GM13976 (cell line): ENCODE measurements at regions not wholly inside any gene's neighbourhood (a gene's known extent, or its start where the extent isn't known, plus 50 kb on each side); places are given as distances from the start of the nearest gene placed in this dataset.

Experiments
- DNase-seq: peaks from one replicate; pipeline ENCODE4 v3.0.0; 2012; ENCODE audit warnings: low spot score
- in situ Hi-C: fragments of 300-500 bp; cut with MboI; formaldehyde crosslinking; loops from one replicate; pipeline ENCODE4 v1.12.0; 2022; ENCODE audit warnings: low sequenced_read_pairs, mixed read lengths, inconsistent platforms; ENCODE audit not compliant: unreplicated experiment
- TF ChIP-seq, protein P1 (sequence below): IDR thresholded peaks from 2 replicates; pipeline ENCODE4 v1.5.1; 2012; ENCODE audit warnings: borderline replicate concordance, mild to moderate bottlenecking; ENCODE audit not compliant: insufficient read depth; ENCODE audit errors: extremely low read depth, missing control alignments, control extremely low read depth

DNA sequence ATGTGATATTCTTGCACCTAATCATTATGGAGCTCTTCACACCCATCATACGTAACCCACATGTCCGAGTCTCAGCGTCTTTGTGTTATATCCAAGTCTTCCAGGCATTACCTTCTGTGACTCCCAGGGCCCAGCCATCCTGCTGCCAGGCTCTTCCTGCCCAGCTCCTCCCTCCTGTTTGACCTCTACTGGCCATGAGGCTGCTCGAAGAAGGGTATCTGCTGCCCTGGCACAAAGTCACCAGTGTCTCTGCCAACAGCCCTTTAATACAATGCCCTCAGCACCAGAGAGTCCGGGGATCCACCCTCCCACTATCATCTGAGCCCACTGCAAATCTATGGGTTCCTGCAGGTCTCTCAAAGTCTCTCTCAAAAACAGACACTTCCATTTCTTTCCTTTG lies 65.3 kb upstream of the WAC start:
- DNase-seq: no peak
- TF ChIP-seq, protein P1, sequence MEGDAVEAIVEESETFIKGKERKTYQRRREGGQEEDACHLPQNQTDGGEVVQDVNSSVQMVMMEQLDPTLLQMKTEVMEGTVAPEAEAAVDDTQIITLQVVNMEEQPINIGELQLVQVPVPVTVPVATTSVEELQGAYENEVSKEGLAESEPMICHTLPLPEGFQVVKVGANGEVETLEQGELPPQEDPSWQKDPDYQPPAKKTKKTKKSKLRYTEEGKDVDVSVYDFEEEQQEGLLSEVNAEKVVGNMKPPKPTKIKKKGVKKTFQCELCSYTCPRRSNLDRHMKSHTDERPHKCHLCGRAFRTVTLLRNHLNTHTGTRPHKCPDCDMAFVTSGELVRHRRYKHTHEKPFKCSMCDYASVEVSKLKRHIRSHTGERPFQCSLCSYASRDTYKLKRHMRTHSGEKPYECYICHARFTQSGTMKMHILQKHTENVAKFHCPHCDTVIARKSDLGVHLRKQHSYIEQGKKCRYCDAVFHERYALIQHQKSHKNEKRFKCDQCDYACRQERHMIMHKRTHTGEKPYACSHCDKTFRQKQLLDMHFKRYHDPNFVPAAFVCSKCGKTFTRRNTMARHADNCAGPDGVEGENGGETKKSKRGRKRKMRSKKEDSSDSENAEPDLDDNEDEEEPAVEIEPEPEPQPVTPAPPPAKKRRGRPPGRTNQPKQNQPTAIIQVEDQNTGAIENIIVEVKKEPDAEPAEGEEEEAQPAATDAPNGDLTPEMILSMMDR: no peak
- in situ Hi-C loops: no loop called here

DNA sequence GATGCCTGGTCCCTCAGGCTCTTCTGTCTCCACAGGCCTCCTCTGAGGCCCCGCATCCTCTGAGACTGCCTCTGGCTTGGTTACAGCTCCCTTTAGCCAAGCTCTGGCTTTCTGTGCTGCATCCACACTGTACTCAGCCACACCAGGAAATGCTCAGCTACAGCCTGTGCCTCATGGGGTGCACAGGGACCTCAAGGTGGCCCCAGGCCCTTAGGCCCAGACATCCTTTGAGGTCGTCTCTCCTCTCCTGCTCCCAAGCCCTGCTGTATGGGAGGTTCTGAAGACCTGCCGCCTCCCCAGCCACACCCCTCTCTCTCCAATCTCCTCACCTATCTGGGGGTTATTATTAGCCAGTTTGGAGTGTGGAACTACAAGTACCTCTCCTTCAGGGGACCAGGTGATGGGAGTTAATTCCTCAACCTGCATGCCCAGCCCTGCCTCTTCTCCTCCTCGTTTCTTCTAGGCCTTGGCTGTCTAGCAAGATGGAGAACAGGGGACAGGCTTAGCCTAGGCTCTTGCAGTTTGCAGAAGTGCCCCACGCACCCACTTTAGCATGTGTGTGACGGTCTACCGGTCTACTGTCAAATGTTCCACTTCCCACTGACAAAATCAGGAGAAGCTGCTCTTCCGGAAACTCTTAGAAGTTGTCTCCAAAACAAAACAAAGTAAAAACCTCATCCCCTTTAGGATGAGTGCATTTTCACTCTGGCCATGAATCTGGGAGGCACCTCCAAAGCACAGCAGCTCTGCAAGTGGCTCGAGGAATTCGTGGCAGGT lies 64.0 kb upstream of the WAC start:
- in situ Hi-C loops: no loop called here
- no peak for DNase-seq
- TF ChIP-seq, protein P1: no peak

DNA sequence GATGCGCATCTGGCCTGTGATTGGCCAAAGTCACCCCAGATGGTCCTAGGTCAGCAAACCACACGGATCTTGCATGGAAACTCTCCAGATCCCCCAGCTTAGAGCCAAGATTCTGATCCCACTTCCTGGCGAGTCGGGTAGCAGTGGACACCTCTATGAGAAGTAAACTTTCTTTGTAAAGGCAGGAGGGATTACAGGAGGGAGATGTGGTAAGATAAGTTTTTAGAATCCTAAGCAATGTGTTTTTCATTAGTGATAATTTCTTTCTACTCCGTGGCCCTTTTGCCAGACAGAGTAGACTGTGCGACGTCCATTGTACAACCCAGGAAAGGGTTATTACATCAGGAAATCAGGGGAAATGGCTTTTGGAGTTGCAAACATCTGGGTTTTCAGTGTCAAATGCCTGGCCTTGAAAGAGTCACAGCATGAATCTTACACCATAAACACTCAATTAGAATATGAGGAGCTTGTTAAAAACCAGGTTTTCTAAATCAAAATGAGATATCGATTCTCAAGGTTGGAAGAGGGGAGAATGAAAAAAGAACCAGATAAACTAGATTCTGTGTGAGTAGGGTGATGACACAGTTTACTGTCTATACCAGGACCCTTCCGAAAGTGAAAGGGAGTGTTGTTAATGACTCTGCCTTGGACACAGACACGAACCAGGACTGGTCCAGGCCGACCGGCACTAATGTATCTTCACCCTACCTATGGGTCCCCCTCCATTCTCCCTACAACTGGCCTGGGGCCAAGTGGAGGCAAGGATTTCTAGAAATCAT lies 61.9 kb upstream of the WAC start:
- TF ChIP-seq, protein P1: no peak
- in situ Hi-C loops: no loop called here
- DNase-seq: no peak

DNA sequence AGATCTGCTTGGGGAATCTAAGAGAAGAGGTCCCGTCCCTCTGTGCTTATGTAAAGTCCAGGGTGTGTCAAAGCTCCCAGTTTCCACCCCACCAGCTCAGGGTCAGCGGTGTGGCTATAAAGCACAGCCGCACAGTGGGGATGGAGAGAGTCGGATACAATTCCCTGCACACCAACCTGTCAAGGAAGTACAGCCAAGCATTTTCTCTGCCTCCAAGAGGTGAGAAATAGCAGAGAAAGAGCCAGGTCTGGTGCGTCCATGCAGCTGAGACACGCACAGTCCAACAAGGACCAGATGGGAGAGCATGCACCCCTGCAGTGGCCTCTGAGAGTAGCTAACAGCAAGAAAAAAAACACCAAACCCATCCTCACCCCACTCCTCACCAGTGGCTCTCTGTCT lies 61.3 kb upstream of the WAC start:
- in situ Hi-C loops: no loop called here
- TF ChIP-seq, protein P1: no peak
- DNase-seq: no peak

DNA sequence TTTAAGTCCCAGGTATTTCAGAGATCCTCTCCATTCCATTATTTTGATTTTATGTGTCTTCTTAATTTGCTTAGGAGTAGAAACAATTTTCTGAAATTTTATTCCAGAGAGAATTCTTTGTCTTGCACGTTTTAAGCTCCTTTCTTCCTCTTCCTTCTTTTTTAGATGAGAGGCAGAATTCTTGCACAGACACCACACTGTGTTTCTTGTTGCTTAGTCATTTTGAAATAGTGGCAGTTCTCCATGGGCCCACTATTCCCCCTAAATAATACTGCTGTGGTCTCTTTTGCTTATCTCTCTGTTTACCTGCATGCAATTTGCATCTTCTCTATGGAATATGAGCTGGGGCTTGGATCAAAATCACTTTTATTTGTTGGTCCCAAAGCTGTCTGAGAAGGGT lies 54.3 kb upstream of the WAC start:
- DNase-seq: no peak
- TF ChIP-seq, protein P1: no peak
- in situ Hi-C loops: no loop called here

DNA sequence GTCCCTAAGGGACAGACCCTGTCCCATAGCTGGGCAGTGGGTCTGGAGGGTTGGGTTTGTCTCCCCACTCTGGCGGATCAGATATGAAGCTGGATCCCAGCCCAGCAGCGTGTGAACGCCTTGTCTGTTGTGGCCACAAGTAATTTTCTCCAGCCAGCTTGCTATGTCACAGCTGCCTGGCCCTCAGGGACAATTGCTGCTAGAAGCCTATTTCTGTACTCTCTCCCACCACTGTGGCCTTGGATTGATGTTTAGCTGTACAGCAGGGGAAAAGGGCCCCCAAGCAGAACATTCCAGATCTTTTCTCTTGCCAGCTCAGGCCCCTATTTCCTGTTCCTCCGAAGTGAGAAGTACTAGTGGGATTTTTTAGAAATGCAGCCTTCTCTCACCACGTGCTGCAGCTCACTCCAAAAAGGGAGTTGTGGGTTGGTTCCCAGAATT lies 53.5 kb upstream of the WAC start:
- in situ Hi-C loops: no loop called here
- no peak for DNase-seq
- TF ChIP-seq, protein P1: no peak
